HG03439 (cell line): ENCODE measurements at regions not wholly inside any gene's neighbourhood (a gene's known extent, or its start where the extent isn't known, plus 50 kb on each side); places are given as distances from the start of the nearest gene placed in this dataset.
A peak's percentile ranks its signal among the peaks of the same experiment; 100 is the strongest.
"Not testable (repeated sequence)": the region's sequence is repeated elsewhere in the genome, so short reads cannot be mapped to it uniquely, and the experiment has no call there.

Experiments used
- ATAC-seq: cut with Tn5 transposase; IDR thresholded peaks from one replicate; pipeline ENCODE4 v1.9.1; 2021; ENCODE audit warnings: mild to moderate bottlenecking, moderate library complexity; ENCODE audit not compliant: unreplicated experiment

- ATAC-seq, result no peak
These were observed 83.9 kb upstream of the SLC39A10 start for GRCh38 chr2:195572895-195573683.

DNA sequence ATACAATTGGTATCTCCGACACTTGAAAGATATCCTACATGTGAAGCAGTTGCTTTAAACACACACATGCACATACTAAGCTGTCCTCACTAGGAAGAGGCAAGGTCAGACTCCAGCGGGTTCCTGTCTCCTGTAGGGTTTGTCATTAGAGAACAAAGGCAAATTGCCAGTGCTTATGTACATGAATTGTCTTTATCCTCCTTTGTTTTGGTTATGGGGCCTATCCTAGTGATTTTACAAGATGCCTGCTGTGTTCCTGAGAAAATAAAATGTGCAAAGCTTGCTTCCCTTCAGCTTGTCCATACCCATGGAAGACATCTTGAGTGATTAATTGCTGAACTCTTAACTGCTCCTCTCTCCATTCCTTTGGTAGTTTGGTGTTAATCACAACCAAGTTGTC, 86.7 kb upstream of the SLC39A10 start:
- no peak for ATAC-seq

DNA sequence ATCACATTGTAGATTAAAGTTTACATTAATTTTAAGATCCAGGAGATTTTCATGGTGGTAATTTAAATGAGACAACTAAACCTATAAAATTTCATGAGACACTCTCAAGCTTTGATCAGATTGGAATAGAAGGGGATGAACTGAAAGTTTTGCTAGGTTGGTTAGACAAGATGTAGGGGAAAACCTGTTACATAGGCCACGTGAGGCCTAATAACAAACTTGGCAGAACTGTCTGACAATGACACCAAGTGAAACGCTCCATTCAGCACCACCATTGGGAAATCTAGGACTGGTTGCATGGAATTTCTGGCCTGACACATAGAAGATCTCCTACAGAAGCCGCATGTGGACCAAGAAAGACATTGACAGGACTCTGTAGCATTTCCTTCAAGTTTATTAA, 87.8 kb upstream of the SLC39A10 start:
- ATAC-seq, result no peak

- ATAC-seq, result not testable (repeated sequence)
These were observed 92.3 kb upstream of the SLC39A10 start for GRCh38 chr2:195564625-195565135.

- ATAC-seq, result no peak
These were observed 93.0 kb upstream of the SLC39A10 start for GRCh38 chr2:195563857-195564512.

- ATAC-seq, result peak; percentile 2
These were observed 94.2 kb upstream of the SLC39A10 start for GRCh38 chr2:195562570-195563566.

DNA sequence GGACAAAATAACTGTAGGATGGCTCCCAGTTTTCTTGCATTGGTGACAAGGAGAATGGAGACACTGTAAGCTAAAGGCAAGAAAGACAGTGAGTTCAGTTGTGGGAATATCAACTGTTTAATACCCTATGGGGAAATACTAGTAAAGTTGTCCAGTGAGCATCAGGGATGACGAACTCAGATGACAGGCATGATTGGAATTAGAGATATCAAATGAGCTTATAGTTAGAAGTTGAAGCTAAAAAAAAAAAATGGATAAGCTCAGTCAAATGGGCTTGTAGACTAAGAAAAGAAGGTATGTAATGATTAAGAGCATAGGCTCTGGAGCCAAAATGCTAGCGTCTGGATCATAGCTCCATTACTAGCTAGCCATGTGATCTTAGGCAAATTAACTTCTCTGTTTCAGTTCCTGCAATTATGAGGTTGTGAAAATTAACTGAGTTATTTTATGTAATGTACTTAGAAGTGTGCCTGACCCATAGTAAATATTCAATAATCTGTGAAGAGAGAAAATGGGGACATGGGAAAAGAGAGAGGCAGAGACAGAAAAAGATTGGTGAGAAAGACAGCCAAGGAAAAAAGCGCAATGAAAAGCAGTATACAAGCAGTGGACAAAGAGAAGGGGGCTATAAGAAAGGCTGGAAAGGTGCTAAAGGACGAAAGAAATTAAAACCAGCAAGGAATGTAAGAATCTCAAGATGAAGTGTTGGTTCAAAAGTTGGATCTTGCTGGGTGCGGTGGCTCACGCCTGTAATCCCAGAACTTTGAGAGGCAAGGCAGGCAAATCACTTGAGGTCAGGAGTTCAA, 95.7 kb upstream of the SLC39A10 start:
- ATAC-seq, result peak; percentile 41

DNA sequence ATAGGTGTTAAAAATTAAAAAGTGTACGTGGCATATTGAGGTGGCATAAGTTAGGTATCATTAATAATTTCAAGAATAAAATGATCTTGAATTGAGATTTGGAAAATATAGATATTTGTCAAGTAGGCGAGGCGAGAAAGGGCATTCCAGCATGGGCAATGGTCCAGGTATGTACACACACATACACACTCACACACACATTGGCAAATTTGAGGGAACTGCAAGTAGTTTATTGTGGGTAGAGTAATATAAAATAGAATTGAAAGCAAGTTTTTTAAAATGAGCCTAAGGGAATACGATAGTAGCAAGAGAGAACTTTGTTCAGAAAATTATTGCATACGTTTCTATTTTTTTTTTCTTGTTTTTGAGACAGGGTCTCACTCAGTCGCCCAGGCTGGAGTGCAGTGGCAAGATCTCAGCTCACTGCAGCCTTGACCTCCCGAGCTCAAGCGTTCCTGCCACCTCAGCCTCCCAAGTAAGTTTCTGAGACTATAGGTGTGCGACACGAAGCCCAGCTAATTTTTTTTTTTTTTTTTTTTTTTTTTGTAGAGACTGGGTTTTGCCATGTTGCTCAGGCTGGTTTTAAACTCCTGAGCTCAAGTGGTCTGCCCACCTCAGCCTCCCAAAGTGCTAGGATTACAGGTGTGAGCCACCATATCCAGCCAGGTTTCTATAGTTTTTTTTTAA, 96.7 kb upstream of the SLC39A10 start:
- ATAC-seq, result no peak

- ATAC-seq, result peak; percentile 69
These were observed 97.6 kb upstream of the SLC39A10 start for GRCh38 chr2:195559431-195559914.

DNA sequence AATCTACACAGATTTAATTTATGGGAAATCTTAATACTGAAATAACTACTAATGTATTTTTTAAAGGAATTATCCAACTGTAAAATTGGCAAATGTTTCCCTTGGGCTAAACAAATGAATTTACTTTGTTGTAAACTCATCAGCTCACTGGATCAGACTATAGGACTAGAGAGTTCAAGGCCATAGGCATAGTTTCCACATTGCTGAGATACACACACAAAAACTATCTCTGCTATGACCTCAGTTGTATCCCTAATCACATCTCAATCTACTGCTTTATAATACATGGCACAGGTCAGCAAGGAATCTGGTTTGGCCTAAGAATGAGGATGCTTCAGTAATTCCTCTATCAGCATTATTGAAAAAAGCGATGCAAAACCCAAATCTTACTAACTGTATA, 101.1 kb upstream of the SLC39A10 start:
- no peak for ATAC-seq

DNA sequence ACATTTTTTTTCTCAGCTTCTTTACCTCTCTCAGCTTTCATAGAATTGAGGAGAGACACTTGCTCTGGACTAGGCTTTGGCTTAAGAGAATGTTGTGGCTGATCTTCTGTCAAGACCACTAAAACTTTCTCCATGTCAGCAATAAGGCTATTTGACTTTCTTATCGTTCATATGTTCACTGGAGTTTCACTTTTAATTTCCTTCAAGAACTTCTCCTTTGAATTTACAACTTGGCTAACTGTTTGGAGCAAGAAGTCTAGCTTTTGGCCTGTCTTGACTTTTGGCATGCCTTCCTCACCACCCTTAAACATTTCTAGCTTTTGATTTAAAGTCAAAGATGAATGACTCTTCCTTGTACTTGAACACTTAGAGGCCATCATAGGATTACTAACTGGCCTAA, 104.4 kb upstream of the SLC39A10 start:
- ATAC-seq, result no peak

DNA sequence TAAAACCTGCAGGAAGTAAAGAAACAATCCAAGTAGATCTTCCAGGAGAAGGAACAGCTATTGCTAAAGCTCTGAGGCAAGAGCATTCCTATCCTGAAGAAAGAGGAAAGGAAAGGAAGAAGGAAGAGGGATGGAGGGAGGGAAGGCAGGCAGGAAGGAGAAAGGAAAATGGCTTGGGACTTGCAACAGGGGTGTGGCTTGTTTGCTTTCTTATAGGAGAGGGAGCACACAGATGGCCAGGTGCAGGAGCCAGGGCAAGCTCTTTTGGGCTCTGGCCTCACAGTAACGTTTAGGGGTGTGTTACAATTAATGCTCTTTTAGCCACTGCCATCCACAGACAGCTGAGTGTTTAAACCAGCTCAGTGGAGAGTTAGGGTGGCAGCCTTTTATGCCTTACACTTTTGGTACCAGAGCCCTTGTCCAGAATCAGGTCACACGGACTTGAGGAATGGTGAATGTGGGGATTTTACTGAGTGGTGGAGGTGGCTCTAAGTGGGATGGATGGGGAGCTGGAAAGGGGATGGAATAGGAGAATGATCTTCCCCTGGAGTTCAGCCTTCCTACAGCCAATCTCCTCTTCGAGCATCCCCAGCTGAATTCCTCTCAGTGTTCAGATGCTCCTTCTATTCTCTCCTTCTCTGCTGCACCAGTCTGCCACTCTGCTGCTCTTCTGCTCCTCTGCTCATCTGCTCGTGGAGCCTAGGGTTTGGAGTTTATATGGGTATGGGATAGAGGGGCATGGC, 108.7 kb upstream of the SLC39A10 start:
- no peak for ATAC-seq

- not testable (repeated sequence) for ATAC-seq
These were observed 109.7 kb upstream of the SLC39A10 start for GRCh38 chr2:195547268-195547840.

DNA sequence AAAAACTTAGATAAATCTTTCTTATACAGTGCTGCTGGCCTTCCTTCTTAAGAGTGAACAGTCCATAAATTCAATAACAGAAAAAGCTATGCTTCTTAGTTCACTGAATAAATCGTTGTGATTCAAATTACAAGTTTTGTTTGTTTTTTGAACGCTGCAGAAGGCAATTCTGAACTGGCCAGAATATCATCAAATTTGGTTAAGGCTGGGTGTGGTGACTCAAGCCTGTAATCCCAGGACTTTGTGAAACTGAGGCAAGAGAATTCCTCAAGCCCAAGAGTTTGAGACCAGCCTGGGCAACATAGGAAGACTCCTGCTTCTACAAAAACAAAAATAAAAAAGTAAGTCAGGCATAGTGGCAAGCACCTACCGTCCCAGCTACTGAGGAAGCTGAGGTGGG, 111.2 kb upstream of the SLC39A10 start:
- no peak for ATAC-seq

DNA sequence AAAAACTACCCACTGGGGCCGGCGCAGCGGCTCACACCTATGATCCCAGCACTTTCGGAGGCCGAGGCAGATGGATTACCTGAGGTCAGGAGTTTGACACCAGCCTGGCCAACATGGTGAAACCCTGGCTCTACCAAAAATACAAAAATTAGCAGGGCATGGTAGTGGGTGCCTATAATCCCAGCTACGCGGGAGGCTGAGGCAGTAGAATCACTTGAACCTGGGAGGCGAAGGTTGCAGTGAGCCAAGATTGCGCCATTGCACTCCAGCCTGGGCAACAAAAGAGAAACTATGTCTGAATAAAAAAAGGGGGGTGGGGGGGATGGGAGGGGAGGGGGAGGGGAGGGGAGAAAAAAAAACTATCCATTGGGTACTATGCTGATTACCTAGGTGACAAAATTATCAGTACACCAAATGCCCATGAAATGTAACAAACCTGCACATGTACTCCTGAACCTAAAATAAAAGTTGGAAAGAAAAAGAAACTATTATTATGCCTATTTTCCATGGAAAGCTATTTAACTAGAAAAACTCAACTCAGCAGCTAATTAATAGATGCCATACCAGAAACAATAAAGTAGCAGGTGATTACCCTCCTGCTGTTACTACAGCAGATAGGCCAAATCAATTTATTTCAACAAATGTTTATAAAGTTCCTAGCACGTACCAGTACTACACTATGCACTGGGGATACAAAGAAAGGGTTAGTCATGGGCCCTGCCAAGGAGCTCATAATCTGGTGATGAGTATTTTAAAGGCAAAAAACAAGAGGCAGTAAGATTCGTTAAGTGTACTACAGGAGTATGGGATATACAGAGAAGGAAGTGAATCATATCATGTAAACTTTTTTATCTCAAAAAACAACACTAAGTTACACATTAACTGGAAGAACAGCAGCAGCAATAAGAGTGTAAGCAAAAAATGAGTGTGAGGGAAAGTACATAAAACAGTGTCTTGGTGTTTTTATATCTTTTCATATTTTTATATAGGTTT, 112.8 kb upstream of the SLC39A10 start:
- peak; percentile 71 for ATAC-seq

DNA sequence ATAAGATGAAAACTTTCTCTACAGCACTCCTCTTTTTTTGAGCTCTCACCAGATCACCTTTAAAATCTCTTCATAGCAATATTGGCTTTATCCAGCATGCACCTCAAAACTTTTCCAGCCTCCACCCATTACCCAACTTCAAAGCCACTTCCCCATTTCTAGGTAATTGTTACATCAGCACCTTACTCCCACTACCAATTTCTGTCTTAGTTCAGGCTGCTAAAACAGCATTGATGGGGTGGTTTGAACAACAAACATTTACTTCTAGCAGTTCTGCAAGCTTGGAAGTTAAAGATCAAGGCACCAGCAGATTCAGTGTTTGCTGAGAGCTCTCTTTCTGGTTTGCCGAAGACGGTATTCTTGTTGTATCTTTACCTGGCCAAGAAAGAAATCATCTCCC, 114.0 kb upstream of the SLC39A10 start:
- ATAC-seq, result no peak

DNA sequence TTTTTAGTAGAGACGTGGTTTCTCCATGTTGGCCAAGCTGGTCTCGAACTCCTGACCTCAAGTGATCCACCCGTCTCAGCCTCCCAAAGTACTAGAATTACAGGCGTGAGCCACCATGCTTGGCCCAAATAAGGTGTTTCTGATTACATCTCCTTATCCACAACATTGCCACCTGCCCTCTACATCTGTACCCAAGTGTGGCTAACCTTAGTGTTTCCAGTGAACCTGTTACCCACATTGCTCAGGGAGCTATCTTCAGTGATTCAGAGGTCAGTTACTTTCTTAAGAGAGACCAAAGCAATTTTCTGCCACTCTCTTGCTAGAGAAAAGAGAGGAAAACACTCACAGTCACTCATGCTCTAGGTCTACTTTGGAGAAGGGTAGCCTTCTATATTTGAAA, 115.0 kb upstream of the SLC39A10 start:
- no peak for ATAC-seq
